GM18861 (cell line): ENCODE measurements at regions not wholly inside any gene's neighbourhood (a gene's known extent, or its start where the extent isn't known, plus 50 kb on each side); places are given as distances from the start of the nearest gene placed in this dataset.

ENCODE experiments used
- ATAC-seq: cut with Tn5 transposase; IDR thresholded peaks from one replicate; pipeline ENCODE4 v1.9.1; 2021; ENCODE audit not compliant: unreplicated experiment

- ATAC-seq, result no peak
Observed at GRCh38 chr4:126697748-126698147, 935.0 kb upstream of the INTU start.

- no peak for ATAC-seq
Observed at GRCh38 chr4:126698224-126698623, 934.5 kb upstream of the INTU start.

GRCh38 chr4:126701756-126702155 is 931.0 kb upstream of the INTU start:
- ATAC-seq, result no peak

GRCh38 chr4:126702747-126703146 is 930.0 kb upstream of the INTU start:
- ATAC-seq, result no peak

- ATAC-seq, result no peak
Observed at GRCh38 chr4:126705266-126705665, 927.5 kb upstream of the INTU start.

GRCh38 chr4:126708716-126709115 is 924.0 kb upstream of the INTU start:
- ATAC-seq, result no peak

GRCh38 chr4:126710935-126711334 is 921.8 kb upstream of the INTU start:
- ATAC-seq, result no peak

DNA sequence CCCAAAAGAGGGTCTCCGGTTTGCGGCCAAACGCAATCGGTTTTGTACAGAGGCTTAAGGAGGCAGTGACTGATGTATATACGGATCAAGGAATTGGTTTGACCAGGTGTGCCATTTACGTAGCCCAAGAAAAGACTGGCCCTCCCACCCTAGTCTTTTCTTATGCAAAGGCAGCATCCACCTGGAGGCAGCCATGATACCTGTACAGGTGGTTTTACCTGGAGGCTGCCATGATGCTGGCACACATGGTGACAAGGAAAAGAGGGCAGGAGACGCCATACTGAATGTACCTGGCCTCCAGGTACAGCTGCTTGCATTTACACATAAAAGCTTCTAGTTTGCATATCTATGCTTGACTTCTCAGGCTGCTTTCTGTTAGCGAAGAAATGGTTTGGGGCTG is 917.7 kb upstream of the INTU start:
- ATAC-seq, result no peak

- ATAC-seq, result no peak
Observed at GRCh38 chr4:126715681-126716080, 917.1 kb upstream of the INTU start.

GRCh38 chr4:126718136-126718535 is 914.6 kb upstream of the INTU start:
- ATAC-seq, result no peak

DNA sequence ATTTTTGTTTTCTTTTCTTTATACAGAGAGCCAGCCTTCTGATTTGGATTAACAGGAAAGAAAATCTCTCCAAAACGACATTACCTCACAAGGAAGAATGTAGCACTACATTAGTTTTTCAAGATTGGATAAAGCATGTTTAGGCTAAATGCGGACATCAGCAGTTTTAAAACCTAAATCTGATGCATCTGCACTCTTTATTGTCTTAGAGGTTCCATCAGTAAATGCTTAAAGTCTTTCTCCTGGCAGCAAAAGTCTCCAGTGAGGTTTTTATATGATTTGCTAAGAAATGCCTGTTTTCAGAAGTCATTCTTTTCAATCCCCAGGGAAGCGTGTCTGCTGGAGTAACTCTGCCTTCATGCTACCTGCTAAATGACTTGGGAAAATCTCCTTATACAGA is 912.9 kb upstream of the INTU start:
- no peak for ATAC-seq

DNA sequence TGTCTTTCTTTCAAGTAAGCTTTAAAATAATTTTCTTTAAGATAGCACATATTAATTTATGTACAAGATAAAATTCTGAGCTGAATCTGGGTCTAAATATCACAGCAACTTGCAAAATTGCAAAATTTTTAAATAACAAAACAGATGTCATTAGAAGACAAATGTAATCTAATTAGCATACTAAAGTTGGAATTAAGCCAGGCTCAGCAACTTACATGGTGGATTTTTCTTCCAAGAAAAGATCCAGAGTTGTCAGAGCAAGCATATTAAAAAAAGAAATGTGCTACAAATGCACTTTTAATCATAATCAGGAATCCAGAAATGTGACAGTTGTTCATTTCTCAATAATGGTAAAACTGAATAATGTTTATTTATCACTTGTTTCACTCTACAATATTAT is 906.9 kb upstream of the INTU start:
- no peak for ATAC-seq

GRCh38 chr4:126727461-126727860 is 905.3 kb upstream of the INTU start:
- no peak for ATAC-seq

DNA sequence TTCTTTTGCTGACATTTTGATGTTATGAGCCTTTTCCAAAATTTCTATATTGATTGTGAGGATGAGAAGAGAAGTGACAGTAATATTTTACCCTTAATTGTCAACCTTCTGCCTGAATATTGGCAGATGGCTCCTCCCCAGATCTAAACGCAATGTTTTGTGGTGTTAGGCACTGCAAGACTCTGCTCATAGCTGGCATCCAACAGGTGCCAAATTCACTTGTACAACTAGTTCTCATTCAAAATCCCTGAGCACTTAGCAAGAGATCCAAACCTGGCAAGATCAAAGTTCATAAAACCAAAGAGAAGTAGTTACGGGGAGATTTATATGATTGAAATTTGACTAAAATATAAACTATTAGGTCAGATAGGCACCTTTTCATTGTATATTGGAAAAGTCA is 901.7 kb upstream of the INTU start:
- no peak for ATAC-seq

GRCh38 chr4:126733301-126733700 is 899.5 kb upstream of the INTU start:
- no peak for ATAC-seq

DNA sequence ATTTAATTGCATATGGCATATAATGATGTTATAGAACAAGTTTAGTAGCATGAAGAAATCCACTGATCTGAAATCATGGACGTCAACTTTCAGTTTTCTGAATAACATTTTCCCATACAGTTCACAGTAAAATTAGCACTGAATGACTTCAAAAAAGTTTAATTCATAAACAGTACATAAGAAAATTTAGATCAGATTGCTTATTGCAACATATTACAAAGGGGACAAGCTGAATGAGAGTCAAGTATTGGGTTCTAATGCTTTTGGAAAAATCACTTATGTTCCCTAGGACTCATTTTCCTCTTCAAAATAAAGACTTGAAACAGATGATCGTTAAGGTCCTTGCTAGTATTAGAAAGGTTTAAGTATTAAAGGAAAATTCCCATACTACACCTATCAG is 898.3 kb upstream of the INTU start:
- ATAC-seq, result no peak

GRCh38 chr4:126735294-126736132 is 897.2 kb upstream of the INTU start:
- no peak for ATAC-seq

DNA sequence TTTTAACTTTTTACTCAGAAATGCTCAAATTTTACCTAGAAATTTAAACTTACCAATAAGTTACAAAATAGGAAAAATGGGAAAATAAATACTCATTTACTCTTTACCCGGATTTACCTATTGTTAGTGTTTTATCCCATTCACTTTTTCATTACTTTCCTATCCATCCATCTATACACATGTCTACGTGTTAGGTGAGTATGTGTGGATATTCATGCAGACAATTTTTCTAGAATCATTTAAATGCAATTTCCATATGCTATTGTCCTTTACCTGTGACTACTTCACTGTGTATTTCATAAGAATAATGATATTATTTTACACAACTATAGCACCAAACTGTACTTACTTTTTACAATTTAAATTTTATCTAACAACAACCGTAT is 896.6 kb upstream of the INTU start:
- no peak for ATAC-seq

- ATAC-seq, result no peak
Observed at GRCh38 chr4:126737899-126738526, 894.7 kb upstream of the INTU start.

- ATAC-seq, result no peak
Observed at GRCh38 chr4:126738527-126738923, 894.2 kb upstream of the INTU start.

DNA sequence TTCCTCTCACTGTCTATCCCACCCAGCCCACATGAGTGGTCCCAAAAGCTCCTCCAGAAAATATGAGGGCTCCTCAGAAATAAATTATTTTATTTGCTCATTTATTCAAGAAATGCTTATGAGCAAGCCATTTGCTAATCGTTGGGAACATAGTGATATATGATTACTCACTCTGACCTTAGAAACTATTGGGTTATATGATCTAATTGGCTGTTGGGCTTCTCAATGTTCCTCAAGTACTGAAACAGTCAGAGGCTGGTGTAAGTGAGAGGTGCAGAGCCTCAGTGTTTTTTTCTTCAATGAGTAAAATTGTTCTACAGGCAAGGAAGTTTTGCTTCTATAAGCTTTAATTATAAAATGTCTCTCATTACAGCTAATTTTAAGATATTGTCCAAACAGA is 893.8 kb upstream of the INTU start:
- no peak for ATAC-seq

GRCh38 chr4:126740687-126741086 is 892.1 kb upstream of the INTU start:
- ATAC-seq, result no peak

GRCh38 chr4:126742048-126742447 is 890.7 kb upstream of the INTU start:
- no peak for ATAC-seq
